Prostate gland (tissue), 2 donors: ENCODE measurements at regions not wholly inside any gene's neighbourhood (a gene's known extent, or its start where the extent isn't known, plus 50 kb on each side); places are given as distances from the start of the nearest gene placed in this dataset.

Source experiments
- POLR2A ChIP-seq: fragments of 450-650 bp; IDR thresholded peaks from one replicate; pipeline ENCODE4 v1.6.1; 2016; ENCODE audit warnings: antibody characterized with exemption, mild to moderate bottlenecking
- TF ChIP-seq, protein P1 (sequence below), 4 experiments: fragments of 200-600 bp in 2 of 4; fragments of 450-650 bp in 2 of 4; sonication (generic) in 2 of 4; IDR thresholded peaks; 1 replicate in 3 of 4; 2 replicates in 1 of 4; pipeline ENCODE4 v1.5.1; 2016 to 2019; ENCODE audit warnings: antibody characterized with exemption in 4 of 4, mild to moderate bottlenecking in 2 of 4, moderate library complexity in 2 of 4

DNA sequence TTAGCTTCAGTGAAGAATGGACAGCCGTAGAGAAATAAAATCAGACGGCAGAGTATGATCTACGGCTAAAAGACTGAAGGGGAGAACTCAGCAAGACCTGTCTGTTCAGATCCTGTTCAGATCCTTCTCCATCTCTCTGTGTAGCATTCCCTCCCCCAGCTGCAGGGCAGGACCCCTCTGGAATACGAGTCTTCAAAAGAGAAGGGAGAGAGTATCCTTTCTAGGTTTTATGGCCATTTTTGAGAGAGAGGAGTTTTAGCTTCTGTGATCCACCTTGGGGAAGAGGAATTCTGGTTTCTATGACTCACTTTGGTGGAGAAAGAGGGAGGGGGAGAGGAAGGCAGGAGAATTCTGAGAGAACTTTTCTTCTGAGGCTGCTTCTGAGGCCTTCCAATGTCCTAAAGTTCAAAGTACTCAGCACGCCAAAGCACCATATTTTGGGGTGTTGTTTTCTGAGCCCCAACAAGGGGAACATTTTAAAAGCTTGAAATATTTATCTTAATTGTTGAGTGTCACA is 194.4 kb upstream of the TLE4 start:
- TF ChIP-seq POLR2A, result no peak
- TF ChIP-seq, protein P1, sequence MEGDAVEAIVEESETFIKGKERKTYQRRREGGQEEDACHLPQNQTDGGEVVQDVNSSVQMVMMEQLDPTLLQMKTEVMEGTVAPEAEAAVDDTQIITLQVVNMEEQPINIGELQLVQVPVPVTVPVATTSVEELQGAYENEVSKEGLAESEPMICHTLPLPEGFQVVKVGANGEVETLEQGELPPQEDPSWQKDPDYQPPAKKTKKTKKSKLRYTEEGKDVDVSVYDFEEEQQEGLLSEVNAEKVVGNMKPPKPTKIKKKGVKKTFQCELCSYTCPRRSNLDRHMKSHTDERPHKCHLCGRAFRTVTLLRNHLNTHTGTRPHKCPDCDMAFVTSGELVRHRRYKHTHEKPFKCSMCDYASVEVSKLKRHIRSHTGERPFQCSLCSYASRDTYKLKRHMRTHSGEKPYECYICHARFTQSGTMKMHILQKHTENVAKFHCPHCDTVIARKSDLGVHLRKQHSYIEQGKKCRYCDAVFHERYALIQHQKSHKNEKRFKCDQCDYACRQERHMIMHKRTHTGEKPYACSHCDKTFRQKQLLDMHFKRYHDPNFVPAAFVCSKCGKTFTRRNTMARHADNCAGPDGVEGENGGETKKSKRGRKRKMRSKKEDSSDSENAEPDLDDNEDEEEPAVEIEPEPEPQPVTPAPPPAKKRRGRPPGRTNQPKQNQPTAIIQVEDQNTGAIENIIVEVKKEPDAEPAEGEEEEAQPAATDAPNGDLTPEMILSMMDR (IDR thresholded peaks at IDR 0.05), result no peak
